ENCODE measurements at regions not wholly inside any gene's neighbourhood (a gene's known extent, or its start where the extent isn't known, plus 50 kb on each side); places are given as distances from the start of the nearest gene placed in this dataset.

DNA sequence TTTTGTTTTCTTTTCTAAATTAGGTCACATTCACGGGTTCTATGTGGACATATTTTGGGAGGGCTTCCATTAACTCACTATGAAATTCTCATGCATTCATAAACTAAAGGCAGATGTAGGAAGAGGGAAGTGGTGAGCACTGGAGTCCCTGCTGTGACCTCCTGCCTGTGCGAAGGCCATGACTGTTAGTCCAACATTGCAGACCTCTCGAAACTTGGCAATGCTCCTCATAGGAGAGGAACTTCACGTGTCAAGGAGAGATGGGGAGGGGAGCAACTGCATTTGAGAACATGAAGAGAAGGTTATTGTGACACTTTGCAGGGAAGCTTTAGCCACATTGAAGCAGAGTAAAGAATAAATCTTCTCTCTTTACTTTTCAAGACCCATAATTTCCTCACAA lies 126.4 kb upstream of the HNMT start:
- H3K27me3 Mint-ChIP-seq = peaks cover 4% of the 10 kb centered on the region
- H3K4me1 Mint-ChIP-seq = no peaks in the 10 kb centered on the region
- no peak overlapping the region for H3K4me3 Mint-ChIP-seq
- ATAC-seq (replicated peaks) = no peak
- no peaks in the 10 kb centered on the region for H3K9me3 Mint-ChIP-seq
- H3K27ac Mint-ChIP-seq = no peak overlapping the region
- H3K36me3 Mint-ChIP-seq (ENCODE audit: low read depth) = no peaks in the 10 kb centered on the region

DNA sequence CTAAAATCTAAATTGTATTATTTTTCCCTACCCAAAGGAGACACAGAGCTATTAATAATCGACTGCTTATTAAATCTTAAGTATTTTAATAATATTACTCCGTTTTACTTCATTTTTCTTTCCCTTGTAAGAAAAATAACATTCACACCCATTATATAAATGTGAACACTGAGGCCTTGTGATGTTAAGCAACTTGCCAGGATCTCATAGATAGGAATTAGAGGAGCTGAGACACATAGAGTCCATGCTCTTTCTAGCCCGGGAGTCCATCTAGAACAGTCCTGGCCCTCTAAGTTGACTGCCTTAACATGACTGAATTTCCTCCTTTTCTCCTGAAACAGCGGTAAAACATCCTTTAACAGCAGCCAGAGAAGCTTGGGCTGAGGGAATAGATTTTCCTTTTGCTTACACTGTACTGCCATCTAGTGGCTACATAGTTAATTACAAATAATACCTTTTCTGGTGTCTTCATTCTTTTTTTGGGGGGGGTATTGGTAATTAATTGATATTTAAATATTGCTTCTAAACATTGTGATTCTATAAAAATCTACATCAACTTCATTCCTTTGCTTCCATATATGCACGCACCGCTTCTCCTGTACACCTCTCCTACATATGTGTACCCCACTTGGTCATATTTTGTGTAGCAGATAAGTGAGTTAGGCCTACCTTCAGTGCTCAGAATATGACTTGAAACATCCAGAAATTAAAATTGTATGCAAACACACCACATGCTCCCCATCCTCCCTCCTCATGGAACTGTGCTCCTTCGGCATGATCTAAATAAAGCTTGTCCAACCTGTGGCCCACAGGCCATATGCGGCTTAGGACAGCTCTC lies 125.8 kb upstream of the HNMT start:
- Mint-ChIP-seq H3K27me3 (peaks cover 4% of the 10 kb centered on the region), H3K4me3 (no peak overlapping the region), H3K4me1 (no peaks in the 10 kb centered on the region), H3K36me3 (ENCODE audit: low read depth) (no peaks in the 10 kb centered on the region), H3K27ac (no peak overlapping the region), H3K9me3 (no peaks in the 10 kb centered on the region)
- ATAC-seq (replicated peaks) = no peak

DNA sequence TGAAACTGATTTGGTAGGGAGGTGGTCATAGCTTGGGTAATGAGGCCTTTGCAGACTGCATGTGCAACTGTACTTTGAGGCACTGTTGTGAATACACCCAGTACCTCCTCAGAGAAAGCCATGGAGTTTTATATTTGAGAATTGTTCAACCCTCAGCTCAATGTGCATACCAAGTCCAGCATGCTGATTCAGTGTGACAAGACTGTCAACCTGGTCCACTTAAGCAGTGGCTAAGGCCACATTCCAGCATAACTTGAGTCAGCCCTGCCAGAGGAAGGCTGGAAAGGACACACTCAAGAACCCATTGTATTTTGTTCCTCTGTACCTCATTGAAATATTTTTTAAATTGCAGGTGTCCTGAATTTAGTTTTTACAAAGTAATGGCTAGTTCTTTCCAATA lies 121.8 kb upstream of the HNMT start:
- no peaks in the 10 kb centered on the region for H3K4me1 Mint-ChIP-seq
- ATAC-seq (replicated peaks) = no peak
- H3K4me3 Mint-ChIP-seq = no peak overlapping the region
- peaks cover 8% of the 10 kb centered on the region for H3K27me3 Mint-ChIP-seq
- H3K27ac Mint-ChIP-seq = no peak overlapping the region
- no peaks in the 10 kb centered on the region for H3K36me3 Mint-ChIP-seq (ENCODE audit: low read depth)
- no peaks in the 10 kb centered on the region for H3K9me3 Mint-ChIP-seq

DNA sequence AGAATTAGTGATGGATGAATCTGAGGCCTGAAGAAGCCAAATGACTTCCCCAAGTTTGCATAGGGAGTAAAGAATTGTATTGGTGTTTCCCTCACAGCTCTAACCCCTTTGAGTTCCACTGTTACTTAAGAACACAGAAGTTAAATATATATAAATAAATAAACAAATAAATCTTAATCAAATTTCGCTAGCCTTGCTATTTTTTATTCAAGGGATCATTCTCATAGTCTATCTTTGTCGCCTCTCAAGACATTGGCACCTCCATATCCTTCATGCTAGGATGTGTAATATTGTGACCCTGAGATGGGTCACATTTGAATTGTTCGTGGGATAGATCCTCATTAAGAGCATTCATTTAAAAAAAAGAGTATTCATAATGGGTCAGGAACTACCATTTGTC lies 121.3 kb upstream of the HNMT start:
- H3K4me3 Mint-ChIP-seq = no peak overlapping the region
- H3K36me3 Mint-ChIP-seq (ENCODE audit: low read depth) = no peaks in the 10 kb centered on the region
- peaks cover 4% of the 10 kb centered on the region for H3K27me3 Mint-ChIP-seq
- ATAC-seq (replicated peaks) = no peak
- no peak overlapping the region for H3K27ac Mint-ChIP-seq
- H3K9me3 Mint-ChIP-seq = no peaks in the 10 kb centered on the region
- no peaks in the 10 kb centered on the region for H3K4me1 Mint-ChIP-seq

DNA sequence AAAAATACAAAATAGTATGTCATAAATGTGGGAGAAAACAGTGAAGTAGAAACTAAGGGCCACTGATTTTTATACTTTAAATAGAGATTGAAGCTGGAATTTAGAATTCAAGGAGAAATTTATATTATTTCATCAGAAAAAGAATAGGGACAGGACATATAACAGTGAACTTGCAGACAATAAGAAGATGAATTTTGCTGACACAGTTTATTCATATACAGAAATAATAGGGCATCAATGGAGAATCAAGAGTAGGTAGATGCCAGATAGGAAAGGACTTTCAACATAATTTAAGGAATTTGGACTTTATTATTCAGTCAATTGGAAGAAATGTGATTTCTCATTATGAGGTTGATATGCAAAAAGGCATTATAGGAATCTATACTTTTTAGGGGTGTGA lies 118.9 kb upstream of the HNMT start:
- Mint-ChIP-seq H3K9me3 (no peaks in the 10 kb centered on the region), H3K4me1 (no peaks in the 10 kb centered on the region), H3K27me3 (peaks cover 7% of the 10 kb centered on the region), H3K36me3 (ENCODE audit: low read depth) (no peaks in the 10 kb centered on the region), H3K4me3 (no peak overlapping the region), H3K27ac (no peak overlapping the region)
- no peak for ATAC-seq (replicated peaks)

DNA sequence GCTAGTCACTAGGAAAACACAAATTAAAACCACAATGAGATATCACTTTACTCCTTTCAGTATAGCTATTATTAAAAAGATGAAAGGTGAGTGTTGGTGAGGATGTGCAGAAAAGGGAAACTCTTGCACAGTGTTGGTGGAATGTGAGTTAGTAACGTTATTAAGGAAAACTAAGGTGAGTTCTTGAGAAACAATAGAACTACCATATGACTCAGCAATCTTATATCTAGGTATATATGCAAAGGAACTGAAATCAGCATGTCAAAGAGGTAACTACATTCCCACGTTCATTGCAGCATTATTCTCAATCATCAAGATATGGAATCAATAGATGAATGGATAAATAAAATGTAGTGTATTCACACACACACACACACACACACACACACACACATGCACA lies 117.3 kb upstream of the HNMT start:
- Mint-ChIP-seq H3K36me3 (ENCODE audit: low read depth) (no peaks in the 10 kb centered on the region), H3K27ac (no peak overlapping the region), H3K4me3 (no peak overlapping the region), H3K4me1 (no peaks in the 10 kb centered on the region), H3K27me3 (peaks cover 8% of the 10 kb centered on the region), H3K9me3 (no peaks in the 10 kb centered on the region)
- no peak for ATAC-seq (replicated peaks)

DNA sequence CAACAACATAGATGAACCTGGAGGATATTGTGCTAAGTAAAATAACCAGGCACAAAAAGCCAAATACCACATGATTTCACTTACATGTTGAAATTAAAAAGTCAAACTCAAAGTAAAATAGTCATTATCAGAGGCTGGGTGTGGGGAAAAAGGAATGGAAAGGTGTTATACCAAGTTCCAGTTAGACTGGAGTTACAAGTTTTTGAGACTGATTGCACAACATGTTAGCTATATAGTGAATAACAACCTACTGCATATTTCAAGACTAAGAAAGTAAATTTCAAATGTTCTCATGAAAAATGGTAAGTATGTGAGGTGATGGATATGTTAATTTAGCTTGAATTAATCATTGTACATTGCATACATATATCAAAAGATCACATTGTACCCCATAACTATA lies 116.8 kb upstream of the HNMT start:
- Mint-ChIP-seq H3K36me3 (ENCODE audit: low read depth) (no peaks in the 10 kb centered on the region), H3K27me3 (peaks cover 12% of the 10 kb centered on the region), H3K4me3 (no peak overlapping the region), H3K9me3 (no peaks in the 10 kb centered on the region), H3K27ac (no peak overlapping the region), H3K4me1 (no peaks in the 10 kb centered on the region)
- no peak for ATAC-seq (replicated peaks)

DNA sequence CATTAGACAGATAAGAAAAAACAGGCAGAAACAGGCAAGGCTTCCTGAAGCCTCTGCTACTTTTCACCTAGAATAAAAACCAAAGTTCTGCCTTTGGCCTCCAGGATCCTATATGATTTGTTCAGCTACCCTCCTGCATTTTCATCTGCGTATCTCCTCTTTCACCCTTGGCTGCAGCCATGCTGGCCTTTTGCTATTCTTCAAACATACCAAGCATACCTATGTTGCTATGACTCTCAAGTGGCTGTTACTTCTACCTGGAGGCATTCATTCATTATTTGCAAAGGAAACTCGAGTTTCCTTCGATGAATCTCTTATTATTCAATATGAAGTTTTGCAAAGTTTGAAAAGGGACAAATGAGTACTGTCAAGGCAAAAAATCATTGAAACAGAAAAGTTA lies 106.4 kb upstream of the HNMT start:
- Mint-ChIP-seq H3K4me1 (no peaks in the 10 kb centered on the region), H3K9me3 (no peaks in the 10 kb centered on the region), H3K27ac (no peak overlapping the region), H3K4me3 (no peak overlapping the region), H3K27me3 (peaks cover 19% of the 10 kb centered on the region), H3K36me3 (ENCODE audit: low read depth) (no peaks in the 10 kb centered on the region)
- no peak for ATAC-seq (replicated peaks)

DNA sequence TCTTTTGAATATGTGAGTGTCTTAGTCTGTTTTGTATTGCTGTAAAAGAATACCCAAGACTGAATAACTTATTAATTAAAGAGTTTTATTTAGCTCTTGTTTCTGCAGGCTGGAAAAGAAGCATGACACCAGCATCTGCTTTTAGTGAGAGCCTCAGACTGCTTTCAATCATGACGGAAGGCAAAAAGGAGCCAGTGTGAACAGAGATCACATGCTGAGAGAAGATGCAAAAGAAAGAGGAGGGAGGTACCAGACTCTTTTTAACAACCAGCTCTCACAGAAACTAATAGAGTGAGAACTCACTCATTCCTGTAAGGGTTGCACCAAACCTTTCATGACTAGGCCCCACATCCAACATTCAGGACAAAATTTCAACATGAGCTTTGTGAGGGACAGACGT lies 101.6 kb upstream of the HNMT start:
- no peak overlapping the region for H3K4me3 Mint-ChIP-seq
- no peak overlapping the region for H3K27ac Mint-ChIP-seq
- no peaks in the 10 kb centered on the region for H3K36me3 Mint-ChIP-seq (ENCODE audit: low read depth)
- no peaks in the 10 kb centered on the region for H3K9me3 Mint-ChIP-seq
- ATAC-seq (replicated peaks) = no peak
- H3K4me1 Mint-ChIP-seq = no peaks in the 10 kb centered on the region
- H3K27me3 Mint-ChIP-seq = peaks cover 15% of the 10 kb centered on the region

DNA sequence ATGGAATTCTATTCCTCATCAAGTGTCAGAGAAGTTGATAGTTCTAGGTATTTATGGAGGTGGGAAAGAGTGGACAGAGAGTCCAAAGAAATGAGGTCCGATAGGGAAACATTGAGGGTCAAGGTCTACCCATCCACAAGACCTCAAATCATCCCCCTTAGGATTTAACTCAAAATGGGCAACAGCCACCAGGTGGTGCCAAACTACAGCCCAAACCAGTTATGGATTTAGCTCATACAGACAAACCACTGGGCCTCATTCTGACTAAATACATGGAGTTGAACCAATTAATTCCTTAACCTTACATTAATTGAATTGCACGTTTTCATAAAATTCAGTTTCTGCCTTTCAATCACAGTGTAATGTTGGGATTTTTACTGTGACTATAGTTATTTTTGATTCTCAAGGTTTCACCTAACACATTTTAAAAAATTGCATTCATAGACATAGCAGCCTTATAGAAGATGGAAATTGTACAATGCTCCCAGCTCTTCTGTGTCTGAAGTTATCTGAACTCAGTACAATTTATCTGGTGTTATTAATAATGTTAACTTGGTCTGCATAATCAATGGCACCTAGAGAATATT lies 98.2 kb upstream of the HNMT start:
- Mint-ChIP-seq H3K27me3 (peaks cover 5% of the 10 kb centered on the region), H3K4me3 (no peak overlapping the region), H3K36me3 (ENCODE audit: low read depth) (no peaks in the 10 kb centered on the region), H3K9me3 (no peaks in the 10 kb centered on the region), H3K27ac (no peak overlapping the region), H3K4me1 (no peaks in the 10 kb centered on the region)
- ATAC-seq (replicated peaks) = no peak

DNA sequence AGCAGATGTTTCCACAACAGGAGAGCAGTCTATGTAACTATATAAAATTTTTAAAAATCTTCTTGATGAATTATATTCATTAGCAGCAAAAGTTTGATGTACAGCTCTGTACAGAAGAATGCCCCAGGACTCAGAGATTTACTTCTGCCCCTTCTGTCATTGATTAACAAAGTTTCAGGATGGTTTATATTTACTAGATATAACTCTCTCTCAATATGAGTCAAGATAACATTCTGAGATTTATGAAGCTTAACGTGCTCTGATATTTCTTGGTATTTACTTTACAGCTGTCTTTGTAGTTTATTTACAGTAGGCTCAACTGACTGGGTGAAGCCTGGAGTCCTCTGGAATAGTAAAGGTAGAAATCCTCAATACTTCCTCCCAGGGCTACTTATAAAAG lies 93.6 kb upstream of the HNMT start:
- H3K27ac Mint-ChIP-seq = no peak overlapping the region
- H3K4me3 Mint-ChIP-seq = no peak overlapping the region
- no peaks in the 10 kb centered on the region for H3K4me1 Mint-ChIP-seq
- ATAC-seq (replicated peaks) = no peak
- H3K36me3 Mint-ChIP-seq (ENCODE audit: low read depth) = no peaks in the 10 kb centered on the region
- H3K27me3 Mint-ChIP-seq = peaks cover 6% of the 10 kb centered on the region
- H3K9me3 Mint-ChIP-seq = no peaks in the 10 kb centered on the region

DNA sequence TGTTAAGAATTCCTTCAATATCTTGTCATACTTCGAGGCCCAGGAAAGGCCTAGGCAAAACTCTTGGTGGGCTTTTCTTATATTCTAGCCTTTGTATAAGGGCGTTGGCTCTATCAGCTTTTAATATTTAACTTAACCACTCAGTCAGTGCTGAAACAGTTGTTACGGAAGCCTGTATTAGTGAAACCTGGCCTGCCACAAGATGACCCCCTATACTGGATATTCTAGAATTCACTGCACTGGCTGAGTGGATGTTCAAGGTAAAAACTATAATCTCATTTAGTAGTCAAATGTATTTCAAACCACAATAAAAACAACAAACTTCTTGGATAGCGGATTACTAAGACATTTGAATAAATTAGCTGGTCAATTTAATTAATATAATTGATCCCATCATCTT lies 91.7 kb upstream of the HNMT start:
- no peaks in the 10 kb centered on the region for H3K9me3 Mint-ChIP-seq
- H3K4me3 Mint-ChIP-seq = no peak overlapping the region
- H3K36me3 Mint-ChIP-seq (ENCODE audit: low read depth) = no peaks in the 10 kb centered on the region
- H3K27me3 Mint-ChIP-seq = peaks cover 6% of the 10 kb centered on the region
- no peaks in the 10 kb centered on the region for H3K4me1 Mint-ChIP-seq
- H3K27ac Mint-ChIP-seq = no peak overlapping the region
- ATAC-seq (replicated peaks) = no peak

DNA sequence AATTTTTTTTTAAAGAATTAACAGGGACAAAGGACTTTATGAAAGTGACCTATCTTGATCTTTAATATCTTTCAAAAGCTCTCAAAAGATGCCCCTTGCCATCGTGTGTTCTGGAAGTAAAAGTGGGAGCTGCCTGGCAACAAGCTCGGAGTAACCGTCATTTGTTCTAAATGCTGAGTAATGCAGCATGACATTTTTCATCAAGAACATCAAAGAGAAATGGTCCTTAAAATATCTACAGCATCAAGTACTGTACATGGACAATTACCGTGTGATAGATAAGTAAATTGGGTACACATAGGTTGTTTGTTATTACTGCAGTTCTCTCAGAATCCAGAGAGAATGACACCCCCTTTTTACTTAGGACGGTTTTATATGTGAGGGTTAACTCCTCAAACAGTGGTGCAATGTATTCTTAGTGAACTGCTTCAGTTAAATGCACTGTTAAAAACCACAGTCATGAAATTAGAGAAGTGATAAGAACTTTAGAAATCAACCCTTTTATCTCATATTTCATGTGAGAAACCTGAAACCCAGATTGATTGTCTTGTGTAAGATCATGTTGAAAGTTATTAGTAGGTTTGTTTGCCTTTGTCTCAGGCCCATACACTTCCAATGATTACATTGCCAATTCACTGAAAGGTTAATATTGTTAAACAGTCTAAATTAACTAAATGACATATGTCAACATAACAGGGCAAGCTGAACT lies 90.6 kb upstream of the HNMT start:
- no peak overlapping the region for H3K27ac Mint-ChIP-seq
- no peaks in the 10 kb centered on the region for H3K9me3 Mint-ChIP-seq
- peaks cover 6% of the 10 kb centered on the region for H3K27me3 Mint-ChIP-seq
- H3K4me1 Mint-ChIP-seq = no peaks in the 10 kb centered on the region
- H3K36me3 Mint-ChIP-seq (ENCODE audit: low read depth) = no peaks in the 10 kb centered on the region
- H3K4me3 Mint-ChIP-seq = no peak overlapping the region
- ATAC-seq (replicated peaks) = no peak

DNA sequence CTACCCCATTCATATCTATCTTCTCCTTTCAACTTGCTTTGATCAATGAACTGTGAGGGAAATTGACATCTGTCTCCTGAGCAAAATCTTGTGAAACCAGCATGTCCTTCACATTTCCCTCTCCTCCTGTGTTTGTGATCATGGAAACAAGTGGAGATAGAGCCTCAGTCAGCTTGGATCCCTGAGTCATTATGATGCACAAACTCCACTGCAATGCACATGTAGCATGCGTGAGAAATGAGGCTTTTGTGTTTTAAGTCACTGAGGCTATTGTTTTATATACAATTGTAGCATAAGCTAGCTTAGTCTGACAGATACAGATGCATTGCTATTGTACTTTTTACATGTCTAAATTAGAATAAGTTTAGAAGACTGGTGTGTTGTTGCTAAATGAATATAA lies 85.2 kb upstream of the HNMT start:
- Mint-ChIP-seq H3K4me1 (no peaks in the 10 kb centered on the region), H3K27me3 (peaks cover 4% of the 10 kb centered on the region), H3K36me3 (ENCODE audit: low read depth) (no peaks in the 10 kb centered on the region), H3K27ac (no peak overlapping the region), H3K9me3 (no peaks in the 10 kb centered on the region), H3K4me3 (no peak overlapping the region)
- ATAC-seq (replicated peaks) = no peak

DNA sequence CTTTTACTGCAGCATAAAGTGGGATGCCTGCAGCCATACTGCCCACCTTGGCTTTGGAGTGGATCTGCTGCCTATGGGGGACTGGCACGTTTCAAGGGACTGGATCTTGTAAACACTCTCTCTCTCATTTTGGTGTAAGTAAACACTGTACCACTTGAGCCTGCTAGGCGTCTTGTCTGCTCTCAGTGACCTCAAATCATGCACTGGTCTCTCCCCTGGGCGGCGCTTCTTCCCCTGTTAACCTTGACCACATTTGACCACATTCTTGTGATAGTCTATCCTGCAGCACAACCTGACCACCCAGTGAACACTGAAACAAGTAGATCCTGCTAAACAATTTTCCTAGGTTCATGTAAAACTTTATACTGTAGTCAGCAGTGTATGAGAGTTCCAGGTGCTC lies 82.6 kb upstream of the HNMT start:
- Mint-ChIP-seq H3K27ac (no peak overlapping the region), H3K9me3 (no peaks in the 10 kb centered on the region), H3K4me3 (no peak overlapping the region), H3K4me1 (no peaks in the 10 kb centered on the region), H3K27me3 (peaks cover 12% of the 10 kb centered on the region), H3K36me3 (ENCODE audit: low read depth) (no peaks in the 10 kb centered on the region)
- no peak for ATAC-seq (replicated peaks)

Measured in activated T-helper 17 cell treated with anti-CD3 and anti-CD28 coated beads, Interleukin-2, amount 50 U/mL, for 72 hours (primary cell).